B cell (primary cell): ENCODE measurements at regions not wholly inside any gene's neighbourhood (a gene's known extent, or its start where the extent isn't known, plus 50 kb on each side); places are given as distances from the start of the nearest gene placed in this dataset.

ENCODE experiments used
- ATAC-seq: fragments of 200-7000 bp; cut with Tn5 transposase; one replicate; pipeline ENCODE4 v1.10.0; 2021; ENCODE audit warnings: low read depth, mild to moderate bottlenecking, moderate number of reproducible peaks, moderate library complexity
- CTCF ChIA-PET: fragments of 350-600 bp; sonication (Branson Sonifier 250); formaldehyde crosslinking; loops from one replicate; lab custom pipeline; 2021; ENCODE audit warnings: antibody characterized with exemption, inconsistent platforms; lab: Charles Lee
- POLR2A ChIA-PET: fragments of 350-600 bp; sonication (Branson Sonifier 250); formaldehyde crosslinking; loops from one replicate; lab custom pipeline; 2021; ENCODE audit warnings: antibody characterized with exemption; lab: Charles Lee
- DNase-seq: peaks from one replicate; pipeline ENCODE4 v3.0.0; 2013
- H2AFZ ChIP-seq: 2 replicates; pipeline ENCODE4 v1.6.1; 2012; ENCODE audit warnings: mild to moderate bottlenecking, low read depth, low read length; ENCODE audit not compliant: insufficient read depth, poor library complexity, severe bottlenecking
- H3K27ac ChIP-seq, 2 donors: 1 replicate in 1 of 2; 2 replicates in 1 of 2; pipeline ENCODE4 v1.5.1; 2012 to 2013; ENCODE audit warnings: low read length in 2 of 2, mild to moderate bottlenecking in 2 of 2, moderate library complexity in 1 of 2
- H3K27me3 ChIP-seq, 4 experiments: fragments of 200-600 bp in 1 of 4; sonication (generic) in 1 of 4; replicated peaks in 1 of 4; 1 replicate in 2 of 4; 2 replicates in 2 of 4; pipeline versions ENCODE4 v1.6.1 to v1.7.0; 2013 to 2016; ENCODE audit warnings: low read length in 3 of 4, mild to moderate bottlenecking in 2 of 4, mixed read lengths in 1 of 4, moderate library complexity in 1 of 4; ENCODE audit not compliant: insufficient read depth in 4 of 4, control insufficient read depth in 3 of 4; ENCODE audit errors: control extremely low read depth in 1 of 4
- H3K36me3 ChIP-seq, 2 experiments: replicated peaks in 1 of 2; 1 replicate in 1 of 2; 2 replicates in 1 of 2; pipeline versions ENCODE4 v1.6.1 to v1.7.1; 2013; ENCODE audit warnings: low read length in 1 of 2; ENCODE audit not compliant: insufficient read depth in 2 of 2, control insufficient read depth in 1 of 2; ENCODE audit errors: control extremely low read depth in 1 of 2, extremely low read depth in 1 of 2
- H3K4me1 ChIP-seq, 2 donors: fragments of 200-600 bp in 1 of 2; sonication (generic) in 1 of 2; 1 replicate in 1 of 2; 2 replicates in 1 of 2; pipeline versions ENCODE4 v1.5.1 to v1.6.1; 2013 to 2017; ENCODE audit warnings: low read length in 2 of 2; ENCODE audit not compliant: control insufficient read depth in 2 of 2, insufficient read depth in 2 of 2
- H3K4me2 ChIP-seq: replicated peaks from 2 replicates; pipeline ENCODE3; 2012; ENCODE audit warnings: mild to moderate bottlenecking, low read depth, low read length; ENCODE audit not compliant: poor library complexity, severe bottlenecking
- H3K4me3 ChIP-seq, 5 experiments: fragments of 200-600 bp in 1 of 5; sonication (generic) in 1 of 5; 1 replicate in 3 of 5; 2 replicates in 2 of 5; pipeline versions ENCODE4 v1.5.1 to v1.7.0; 2011 to 2016; ENCODE audit warnings: low read length in 4 of 5, mild to moderate bottlenecking in 4 of 5, low read depth in 2 of 5, control low read depth in 1 of 5, moderate library complexity in 1 of 5; ENCODE audit not compliant: insufficient read depth in 1 of 5; ENCODE audit errors: control extremely low read depth in 1 of 5, extremely low read depth in 1 of 5
- H3K79me2 ChIP-seq: fragments of 200-600 bp; sonication (generic); one replicate; pipeline ENCODE4 v1.6.0; 2016; ENCODE audit warnings: low read length; ENCODE audit not compliant: control insufficient read depth, insufficient read depth
- H3K9ac ChIP-seq: fragments of 200-600 bp; sonication (generic); 2 replicates; pipeline ENCODE4 v1.6.1; 2017; ENCODE audit warnings: mild to moderate bottlenecking, low read length, moderate library complexity
- H3K9me3 ChIP-seq, 3 donors: one replicate each; pipeline versions ENCODE4 v1.6.1 to v1.7.1; 2013; ENCODE audit warnings: low read length in 2 of 3; ENCODE audit not compliant: control insufficient read depth in 2 of 3, insufficient read depth in 1 of 3; ENCODE audit errors: control extremely low read depth in 1 of 3
- H4K20me1 ChIP-seq: 2 replicates; pipeline ENCODE4 v1.6.0; 2012; ENCODE audit warnings: mild to moderate bottlenecking, low read length; ENCODE audit not compliant: insufficient read depth, control insufficient read depth, poor library complexity, severe bottlenecking
- H3K27ac Mint-ChIP-seq: one replicate; pipeline ENCODE4 v1.8.0; 2021; ENCODE audit warnings: mixed read lengths
- H3K27me3 Mint-ChIP-seq: one replicate; pipeline ENCODE4 v1.8.0; 2021; ENCODE audit warnings: mixed read lengths
- H3K4me1 Mint-ChIP-seq: one replicate; pipeline ENCODE4 v1.8.0; 2021; ENCODE audit warnings: mixed read lengths
- H3K4me3 Mint-ChIP-seq: one replicate; pipeline ENCODE4 v1.8.0; 2021; ENCODE audit warnings: mixed read lengths
- H3K9me3 Mint-ChIP-seq: one replicate; pipeline ENCODE4 v1.8.0; 2022; ENCODE audit warnings: mixed read lengths; ENCODE audit not compliant: insufficient read depth
- CTCF ChIP-seq: fragments of 200-600 bp; IDR thresholded peaks from one replicate; pipeline ENCODE4 v1.8.0; 2022; ENCODE audit warnings: antibody characterized with exemption, mild to moderate bottlenecking
- EZH2 ChIP-seq: IDR thresholded peaks from 2 replicates; pipeline ENCODE4 v1.6.1; 2012; ENCODE audit warnings: borderline replicate concordance, low read depth, mild to moderate bottlenecking, moderate library complexity, low read length; ENCODE audit not compliant: insufficient read depth, poor library complexity, severe bottlenecking
- WGBS: methylation state at CpG from one replicate; pipeline ENCODE4 v1.1.5; 2013; ENCODE audit warnings: missing lambda C conversion rate; ENCODE audit not compliant: insufficient coverage; 5-methylcytosine and 5-hydroxymethylcytosine counted together
- intact Hi-C: fragments of 100-400 bp; cut with micrococcal nuclease; formaldehyde crosslinking; loops from one replicate; pipeline ENCODE4 v1.10.0; 2022

DNA sequence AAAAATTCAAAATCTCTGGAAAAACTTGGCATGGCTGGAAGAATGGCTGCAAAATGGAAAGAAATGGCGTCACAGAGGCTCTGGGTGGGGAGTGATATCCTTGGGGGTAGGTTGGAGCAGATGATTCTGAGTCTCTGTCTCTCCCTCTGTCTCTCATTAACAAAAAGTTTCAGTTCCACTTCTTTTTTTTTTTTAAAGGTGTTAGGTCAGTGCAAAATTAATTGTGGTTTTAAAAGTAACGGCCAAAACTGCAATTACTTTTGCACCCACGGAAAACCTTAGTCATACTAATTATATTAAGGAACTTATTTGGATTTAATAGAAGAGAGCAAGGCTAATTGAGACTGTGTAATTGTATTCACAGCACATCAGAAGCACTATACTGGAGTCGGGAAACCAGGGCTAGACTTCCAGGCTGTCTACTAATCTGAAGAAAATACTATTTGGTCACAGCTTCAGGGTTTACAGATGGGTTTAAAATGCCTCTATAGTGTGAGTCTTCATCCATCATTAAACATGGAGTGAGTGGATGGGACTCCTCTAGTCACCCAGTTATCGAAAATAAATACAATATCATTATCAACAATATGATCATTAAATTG is 289.1 kb upstream of the PLD5 start:
- H3K27me3 Mint-ChIP-seq: peaks cover 14% of the 10 kb centered on the region
- Histone ChIP-seq H4K20me1 (no peaks in the 10 kb centered on the region), H3K4me3 (no peak overlapping the region), H2AFZ (peak overlapping the region; percentile 15), H3K4me1 (peaks cover 8% of the 10 kb centered on the region in 2 donors), H3K27ac (no peak overlapping the region), H3K27me3 (peaks cover 0 to 2% (median 0%) of the 10 kb centered on the region in 4 experiments), H3K9ac (no peak overlapping the region), H3K36me3 (no peaks in the 10 kb centered on the region), H3K4me2 (no peak overlapping the region), H3K79me2 (no peaks in the 10 kb centered on the region), H3K9me3 (no peaks in the 10 kb centered on the region)
- ATAC-seq (peak; percentile 43), DNase-seq (no peak)
- peaks cover 9% of the 10 kb centered on the region for H3K4me1 Mint-ChIP-seq
- no CpG with 5 or more reads among the region's 5 CpGs for WGBS
- CTCF ChIA-PET: no interaction called here
- no peaks in the 10 kb centered on the region for H3K9me3 Mint-ChIP-seq
- POLR2A ChIA-PET: no interaction called here
- peak overlapping the region; percentile 46 for H3K4me3 Mint-ChIP-seq
- TF ChIP-seq CTCF: no peak
- no peak for TF ChIP-seq EZH2
- no peak overlapping the region for H3K27ac Mint-ChIP-seq
- intact Hi-C loops: no loop called here

DNA sequence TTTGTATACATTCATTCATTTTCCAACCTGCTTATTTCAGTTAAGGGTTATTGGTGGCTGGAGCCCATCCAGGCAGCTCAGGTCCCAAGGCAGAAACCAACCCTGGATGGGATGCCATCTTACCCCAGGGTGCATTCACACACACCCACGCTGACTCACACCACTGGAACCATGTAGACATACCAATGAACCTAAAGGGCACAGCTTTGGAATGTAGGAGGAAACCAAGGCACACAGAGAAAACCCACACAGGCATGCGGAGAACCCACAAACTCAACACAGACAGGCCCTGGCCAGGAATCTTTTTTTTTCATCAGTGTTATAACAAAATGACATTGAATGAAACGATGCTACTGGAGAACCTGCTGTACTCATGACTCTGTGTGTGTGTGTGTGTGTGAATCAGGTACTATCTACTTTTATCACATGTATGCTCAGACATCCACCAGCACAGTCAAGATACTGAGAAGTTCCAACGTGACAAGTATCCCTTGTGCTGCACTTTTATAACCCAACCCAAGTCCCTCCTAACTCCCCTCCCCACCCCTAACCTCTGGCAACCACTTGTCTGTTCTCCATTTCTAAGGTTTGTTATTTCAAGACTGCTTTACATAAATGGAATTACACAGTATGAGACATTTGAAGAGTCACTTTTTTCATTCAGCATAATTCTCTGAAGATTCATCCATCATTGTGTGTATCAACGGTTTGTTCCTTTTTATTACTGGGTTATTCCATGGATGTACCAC is 286.8 kb upstream of the PLD5 start:
- Histone ChIP-seq H3K79me2 (no peaks in the 10 kb centered on the region), H3K27me3 (peaks cover 0 to 2% (median 0%) of the 10 kb centered on the region in 4 experiments), H4K20me1 (no peaks in the 10 kb centered on the region), H2AFZ (no peak overlapping the region), H3K36me3 (no peaks in the 10 kb centered on the region), H3K9me3 (no peaks in the 10 kb centered on the region), H3K9ac (no peak overlapping the region), H3K4me1 (peaks cover 8% of the 10 kb centered on the region in 2 donors), H3K4me2 (no peak overlapping the region), H3K27ac (no peak overlapping the region), H3K4me3 (no peak overlapping the region)
- 86% methylated on average over 1 of the region's 5 CpGs for WGBS
- ChIA-PET CTCF (no interaction called here), POLR2A (no interaction called here)
- Mint-ChIP-seq H3K4me3 (no peak overlapping the region), H3K4me1 (peaks cover 9% of the 10 kb centered on the region), H3K9me3 (no peaks in the 10 kb centered on the region), H3K27ac (no peak overlapping the region), H3K27me3 (peaks cover 9% of the 10 kb centered on the region)
- DNase-seq (no peak), ATAC-seq (no peak)
- no peak for TF ChIP-seq EZH2
- no peak for TF ChIP-seq CTCF
- intact Hi-C loops: no loop called here
